ENCODE measurements at regions not wholly inside any gene's neighbourhood (a gene's known extent, or its start where the extent isn't known, plus 50 kb on each side); places are given as distances from the start of the nearest gene placed in this dataset.

GRCh38 chr2:81647715-81648230 is 1343.2 kb upstream of the LRRTM1 start:
- no peak for DNase-seq (ENCODE audit: low read depth, low spot score)
- in situ Hi-C loops (cut with HindIII; ENCODE audit: low sequenced_read_pairs) = no loop called here
- no peak for TF ChIP-seq CTCF (IDR thresholded peaks at IDR 0.05; ENCODE audit: low read depth, low read length)
- no peak overlapping the region for H3K4me3 ChIP-seq (ENCODE audit: low read depth, low read length)

- TF ChIP-seq CTCF (IDR thresholded peaks at IDR 0.05; ENCODE audit: low read depth, low read length) = no peak
- no peak overlapping the region for H3K4me3 ChIP-seq (ENCODE audit: low read depth, low read length)
- in situ Hi-C loops (cut with HindIII; ENCODE audit: low sequenced_read_pairs) = no loop called here
- DNase-seq (ENCODE audit: low read depth, low spot score) = no peak
Measured at GRCh38 chr2:81645745-81646301, 1341.3 kb upstream of the LRRTM1 start.

- no peak for DNase-seq (ENCODE audit: low read depth, low spot score)
- no peak for TF ChIP-seq CTCF (IDR thresholded peaks at IDR 0.05; ENCODE audit: low read depth, low read length)
- H3K4me3 ChIP-seq (ENCODE audit: low read depth, low read length) = no peak overlapping the region
- in situ Hi-C loops (cut with HindIII; ENCODE audit: low sequenced_read_pairs) = no loop called here
Measured at GRCh38 chr2:81644189-81644588, 1339.6 kb upstream of the LRRTM1 start.

GRCh38 chr2:81624825-81625224 is 1320.3 kb upstream of the LRRTM1 start:
- in situ Hi-C loops (cut with HindIII; ENCODE audit: low sequenced_read_pairs) = no loop called here
- TF ChIP-seq CTCF (IDR thresholded peaks at IDR 0.05; ENCODE audit: low read depth, low read length) = no peak
- DNase-seq (ENCODE audit: low read depth, low spot score) = no peak
- no peak overlapping the region for H3K4me3 ChIP-seq (ENCODE audit: low read depth, low read length)

GRCh38 chr2:81600088-81600487 is 1295.5 kb upstream of the LRRTM1 start:
- no peak for DNase-seq (ENCODE audit: low read depth, low spot score)
- TF ChIP-seq CTCF (IDR thresholded peaks at IDR 0.05; ENCODE audit: low read depth, low read length) = no peak
- no peak overlapping the region for H3K4me3 ChIP-seq (ENCODE audit: low read depth, low read length)
- in situ Hi-C loops (cut with HindIII; ENCODE audit: low sequenced_read_pairs) = no loop called here

GRCh38 chr2:81598453-81598852 is 1293.9 kb upstream of the LRRTM1 start:
- in situ Hi-C loops (cut with HindIII; ENCODE audit: low sequenced_read_pairs) = no loop called here
- no peak for DNase-seq (ENCODE audit: low read depth, low spot score)
- TF ChIP-seq CTCF (IDR thresholded peaks at IDR 0.05; ENCODE audit: low read depth, low read length) = no peak
- no peak overlapping the region for H3K4me3 ChIP-seq (ENCODE audit: low read depth, low read length)

Data from astrocyte of the spinal cord (primary cell).